H4 (cell line): ENCODE measurements at regions not wholly inside any gene's neighbourhood (a gene's known extent, or its start where the extent isn't known, plus 50 kb on each side); places are given as distances from the start of the nearest gene placed in this dataset.
A peak's percentile ranks its signal among the peaks of the same experiment; 100 is the strongest.

Source experiments
- DNase-seq: peaks from one replicate; pipeline ENCODE4 v3.0.0-alpha.2; 2015; ENCODE audit warnings: low spot score

- no peak for DNase-seq
Observed at GRCh38 chr20:52779125-52779524, 193.0 kb upstream of the TSHZ2 start.

- DNase-seq: no peak
Observed at GRCh38 chr20:52777171-52777570, 195.0 kb upstream of the TSHZ2 start.

DNA sequence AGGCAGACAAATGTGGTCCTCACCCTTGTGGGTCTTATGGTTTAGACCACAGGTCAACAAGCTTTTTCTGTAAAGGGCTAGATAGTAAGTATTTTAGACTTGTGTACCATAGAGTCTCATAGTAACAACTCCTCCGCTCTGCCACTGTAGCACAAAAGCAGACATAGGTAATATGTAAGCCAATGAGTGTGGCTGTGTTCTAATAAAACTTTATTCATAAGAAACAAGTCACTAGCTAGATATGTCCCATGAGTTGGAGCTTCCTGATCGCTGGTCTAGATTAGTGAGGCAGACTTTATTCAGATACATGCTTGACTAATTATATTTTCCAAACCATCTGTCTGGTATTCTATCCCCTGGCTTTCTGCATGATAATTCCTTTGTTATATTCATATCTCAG lies 196.4 kb upstream of the TSHZ2 start:
- no peak for DNase-seq

DNA sequence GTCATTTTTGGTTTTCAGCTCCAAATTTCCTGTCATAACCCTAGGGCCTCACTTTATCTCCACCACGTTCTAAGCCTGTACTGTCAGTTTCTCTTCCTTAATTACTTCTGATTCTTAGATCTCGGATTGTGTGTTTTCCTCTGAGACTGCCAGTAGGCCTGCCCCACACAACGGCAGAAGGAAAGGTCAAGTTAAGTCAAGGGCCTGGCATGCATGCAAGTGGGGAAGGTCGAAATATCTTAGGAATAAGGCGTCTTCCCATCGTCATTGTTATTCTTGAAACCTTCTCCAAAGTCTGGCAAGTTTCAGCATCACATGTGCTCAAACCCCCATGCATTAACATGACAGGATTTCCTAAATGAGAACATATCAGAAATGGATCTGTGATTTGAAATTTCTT lies 203.5 kb upstream of the TSHZ2 start:
- DNase-seq: no peak

- DNase-seq: no peak
Observed at GRCh38 chr20:52766645-52767435, 205.3 kb upstream of the TSHZ2 start.

GRCh38 chr20:52763321-52763853 lies 208.8 kb upstream of the TSHZ2 start:
- no peak for DNase-seq

- DNase-seq: no peak
Observed at GRCh38 chr20:52761867-52762266, 210.3 kb upstream of the TSHZ2 start.

DNA sequence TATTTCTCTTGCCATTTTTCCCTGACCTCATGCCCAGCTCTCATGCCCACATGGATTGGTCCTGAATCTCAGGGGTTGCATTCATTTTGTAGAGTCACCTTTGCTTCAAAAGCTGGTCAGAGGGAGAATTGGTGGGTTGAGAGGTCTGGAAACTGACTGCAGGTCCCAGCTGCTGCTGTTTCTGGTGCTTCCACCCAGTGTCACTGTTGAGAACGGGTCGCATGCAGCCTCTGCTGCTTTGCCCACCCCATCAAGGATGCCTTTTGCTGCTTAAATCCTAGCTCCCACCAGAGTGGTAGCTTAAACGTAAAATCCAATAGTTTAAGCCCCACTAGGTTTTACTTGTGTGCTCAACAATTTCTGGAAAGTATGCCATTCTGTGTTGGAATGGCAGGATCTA lies 211.4 kb upstream of the TSHZ2 start:
- no peak for DNase-seq

DNA sequence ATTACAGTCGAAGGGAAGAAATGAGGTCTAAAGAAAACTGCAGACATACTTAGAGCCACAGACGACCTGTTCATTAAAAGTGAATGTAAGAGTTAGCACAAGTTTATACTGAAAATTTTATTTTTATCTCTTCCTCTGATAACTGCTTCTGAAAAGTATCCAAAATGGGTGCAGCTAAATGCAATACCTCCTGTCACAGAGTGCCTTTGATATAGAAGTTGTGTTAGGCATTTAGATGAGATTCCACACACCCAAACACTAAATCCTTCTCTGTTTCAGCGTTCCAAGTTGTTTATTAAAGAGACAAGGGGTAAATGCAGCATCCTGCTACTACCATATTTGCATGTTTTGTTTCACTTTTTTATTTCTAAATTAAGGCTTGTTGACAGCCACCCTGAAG lies 214.7 kb upstream of the TSHZ2 start:
- DNase-seq: no peak

- no peak for DNase-seq
Observed at GRCh38 chr20:52755744-52756143, 216.4 kb upstream of the TSHZ2 start.

GRCh38 chr20:52754366-52754765 lies 217.8 kb upstream of the TSHZ2 start:
- DNase-seq: no peak

GRCh38 chr20:52752023-52752422 lies 220.1 kb upstream of the TSHZ2 start:
- DNase-seq: no peak

DNA sequence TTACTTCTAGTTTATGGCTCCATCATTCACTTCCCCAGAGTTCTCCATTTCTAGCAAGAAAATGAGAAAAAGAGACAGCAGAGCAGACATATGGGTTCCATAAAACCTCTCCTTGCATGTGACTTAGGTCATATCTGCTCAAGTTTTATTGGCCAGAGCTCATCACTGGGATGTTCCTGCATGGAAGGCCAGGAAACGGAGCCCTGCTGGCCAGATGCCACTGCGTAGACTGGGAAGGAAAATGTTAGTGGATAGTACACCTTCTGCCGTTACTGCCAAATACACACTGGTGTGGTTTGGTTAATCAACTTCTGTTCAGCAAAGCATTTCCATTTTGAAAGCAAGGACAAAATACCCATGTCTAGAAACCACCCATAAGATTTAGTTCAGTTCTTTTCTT lies 220.6 kb upstream of the TSHZ2 start:
- DNase-seq: no peak

DNA sequence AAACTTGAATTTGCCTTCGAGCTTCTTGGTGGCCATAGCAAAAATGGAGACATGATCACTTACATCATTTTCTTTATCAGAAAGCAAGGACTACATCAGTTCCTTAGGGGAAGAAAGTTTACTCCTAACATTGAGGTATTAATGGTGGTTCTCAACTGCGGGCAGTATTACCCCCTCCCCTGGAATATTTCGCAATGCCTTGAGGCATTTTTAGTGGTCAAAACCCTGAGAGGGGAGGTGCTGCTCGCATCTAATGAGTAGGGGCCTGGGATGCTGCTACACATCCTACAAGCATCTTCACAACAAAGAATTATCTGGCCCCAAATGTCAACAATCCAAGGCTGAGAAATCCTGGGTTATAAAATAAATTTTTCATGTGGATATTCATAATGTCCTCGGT lies 222.2 kb upstream of the TSHZ2 start:
- no peak for DNase-seq

DNA sequence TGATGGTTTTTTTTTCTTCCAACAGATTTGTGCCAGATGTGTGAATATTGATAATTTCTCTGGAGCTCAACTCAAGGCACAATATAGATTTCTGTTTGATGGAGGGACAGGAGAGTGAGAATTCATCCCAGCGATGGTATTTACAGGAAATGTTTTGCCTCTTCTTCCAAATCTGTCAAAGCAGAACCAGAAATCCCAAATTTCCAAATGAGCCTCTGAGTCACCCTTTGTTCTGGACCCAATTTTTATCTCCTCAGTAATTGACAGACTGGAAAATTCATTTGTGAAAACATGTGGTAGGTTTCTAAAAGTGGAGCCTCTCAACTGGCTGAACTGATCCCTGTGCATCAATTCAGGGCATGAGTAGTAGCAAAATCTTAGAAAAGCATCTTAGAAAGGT lies 223.2 kb upstream of the TSHZ2 start:
- DNase-seq: no peak

DNA sequence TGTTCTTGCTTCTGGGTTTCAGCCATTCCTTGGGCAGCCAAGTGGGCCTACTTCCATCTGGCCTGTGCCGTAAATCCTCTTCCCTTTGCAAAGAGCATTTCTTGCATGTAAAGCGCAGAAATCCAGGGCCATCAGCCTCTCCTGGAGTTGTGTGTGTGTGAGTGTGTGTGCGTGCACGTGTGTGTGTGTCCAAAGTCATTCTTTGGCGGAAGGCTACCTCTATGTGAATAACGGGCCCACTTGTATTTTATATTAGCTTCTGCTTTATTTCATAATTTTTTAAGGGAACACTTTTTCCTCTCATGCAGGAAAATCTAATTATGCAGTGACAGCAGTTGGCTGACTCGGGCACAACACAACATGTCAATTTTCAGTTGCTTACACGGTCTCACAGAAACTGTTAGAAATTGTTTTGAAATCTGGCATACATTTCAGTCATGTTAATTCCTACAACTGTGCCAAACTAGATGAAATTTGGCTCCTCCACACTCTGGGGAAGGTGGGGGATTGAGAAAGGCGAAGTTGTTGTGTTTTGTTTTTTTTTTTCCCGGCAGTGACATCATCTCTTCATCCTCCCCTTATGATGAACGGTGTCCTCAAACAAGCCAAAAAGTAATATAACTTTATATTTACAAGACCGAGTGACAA lies 223.7 kb upstream of the TSHZ2 start:
- no peak for DNase-seq

DNA sequence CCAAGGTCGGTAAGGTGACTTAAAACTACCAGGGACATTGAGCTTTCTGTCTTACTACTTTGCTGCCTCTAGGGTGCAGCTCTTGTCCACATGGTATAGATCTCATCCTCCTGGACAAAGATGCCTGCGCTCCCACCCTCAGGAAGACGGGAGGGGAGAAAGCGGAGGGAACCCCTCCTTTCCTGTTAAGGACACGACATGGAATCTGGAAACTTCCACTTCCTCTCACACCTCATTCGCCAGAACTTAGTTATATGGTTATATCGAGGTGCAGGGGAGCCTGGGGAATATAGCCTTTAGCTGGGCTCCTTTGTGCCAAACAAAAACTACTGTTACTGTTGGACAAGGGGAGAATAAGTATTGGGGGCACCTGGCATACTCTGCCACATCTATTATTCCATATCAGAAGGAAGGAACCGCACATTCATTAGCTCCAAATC lies 224.3 kb upstream of the TSHZ2 start:
- DNase-seq: peak; percentile 30

- DNase-seq: no peak
Observed at GRCh38 chr20:52746770-52747169, 225.4 kb upstream of the TSHZ2 start.

DNA sequence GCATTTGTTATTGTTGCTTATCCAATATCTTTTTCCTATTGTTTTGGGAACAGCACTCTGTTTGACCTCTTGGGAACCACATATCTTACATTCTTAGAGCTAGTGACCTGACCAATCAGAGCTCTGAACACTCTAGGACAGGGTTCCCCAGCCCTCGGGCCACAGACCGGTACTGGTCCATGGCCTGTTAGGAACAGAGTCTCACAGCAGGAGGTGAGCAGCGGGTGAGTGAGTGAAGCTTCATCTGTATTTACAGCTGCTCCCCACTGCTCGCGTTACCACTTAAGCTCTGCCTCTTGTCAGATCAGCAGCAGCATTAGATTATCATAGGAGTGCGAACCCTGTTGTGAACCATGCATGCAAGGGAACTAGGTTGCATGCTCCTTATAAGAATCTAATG lies 226.0 kb upstream of the TSHZ2 start:
- DNase-seq: no peak

- no peak for DNase-seq
Observed at GRCh38 chr20:52744441-52744840, 227.7 kb upstream of the TSHZ2 start.

- no peak for DNase-seq
Observed at GRCh38 chr20:52738081-52738480, 234.1 kb upstream of the TSHZ2 start.

GRCh38 chr20:52736507-52736906 lies 235.7 kb upstream of the TSHZ2 start:
- DNase-seq: no peak

- DNase-seq: no peak
Observed at GRCh38 chr20:52731093-52731492, 241.1 kb upstream of the TSHZ2 start.
